ENCODE measurements at regions not wholly inside any gene's neighbourhood (a gene's known extent, or its start where the extent isn't known, plus 50 kb on each side); places are given as distances from the start of the nearest gene placed in this dataset.

DNA sequence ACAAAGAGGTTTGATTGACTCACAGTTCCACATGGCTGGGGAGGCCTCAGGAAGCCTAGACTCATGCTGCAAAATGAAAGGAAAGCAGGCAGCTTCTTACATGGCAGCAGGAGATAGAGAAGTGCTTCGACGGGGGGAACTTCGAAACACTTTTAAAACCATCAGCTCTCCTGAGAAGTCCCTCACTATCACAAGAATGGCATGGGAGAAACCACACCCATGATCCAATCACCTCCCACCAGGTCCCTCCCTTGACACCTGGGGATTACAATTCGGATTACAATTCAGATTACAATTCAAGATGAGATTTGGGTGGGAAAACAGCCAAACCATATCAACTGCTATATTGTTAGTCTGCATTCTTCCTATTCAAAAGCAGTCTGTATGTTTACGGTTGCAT lies 322.3 kb upstream of the ISL1 start:
- H3K4me3 ChIP-seq (replicated peaks; ENCODE audit: low read depth, low read length), result no peak overlapping the region
- DNase-seq (ENCODE audit: low read depth), result no peak
- TF ChIP-seq, protein P1, sequence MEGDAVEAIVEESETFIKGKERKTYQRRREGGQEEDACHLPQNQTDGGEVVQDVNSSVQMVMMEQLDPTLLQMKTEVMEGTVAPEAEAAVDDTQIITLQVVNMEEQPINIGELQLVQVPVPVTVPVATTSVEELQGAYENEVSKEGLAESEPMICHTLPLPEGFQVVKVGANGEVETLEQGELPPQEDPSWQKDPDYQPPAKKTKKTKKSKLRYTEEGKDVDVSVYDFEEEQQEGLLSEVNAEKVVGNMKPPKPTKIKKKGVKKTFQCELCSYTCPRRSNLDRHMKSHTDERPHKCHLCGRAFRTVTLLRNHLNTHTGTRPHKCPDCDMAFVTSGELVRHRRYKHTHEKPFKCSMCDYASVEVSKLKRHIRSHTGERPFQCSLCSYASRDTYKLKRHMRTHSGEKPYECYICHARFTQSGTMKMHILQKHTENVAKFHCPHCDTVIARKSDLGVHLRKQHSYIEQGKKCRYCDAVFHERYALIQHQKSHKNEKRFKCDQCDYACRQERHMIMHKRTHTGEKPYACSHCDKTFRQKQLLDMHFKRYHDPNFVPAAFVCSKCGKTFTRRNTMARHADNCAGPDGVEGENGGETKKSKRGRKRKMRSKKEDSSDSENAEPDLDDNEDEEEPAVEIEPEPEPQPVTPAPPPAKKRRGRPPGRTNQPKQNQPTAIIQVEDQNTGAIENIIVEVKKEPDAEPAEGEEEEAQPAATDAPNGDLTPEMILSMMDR (IDR thresholded peaks at IDR 0.05; ENCODE audit: low read length, missing control alignments), result no peak

DNA sequence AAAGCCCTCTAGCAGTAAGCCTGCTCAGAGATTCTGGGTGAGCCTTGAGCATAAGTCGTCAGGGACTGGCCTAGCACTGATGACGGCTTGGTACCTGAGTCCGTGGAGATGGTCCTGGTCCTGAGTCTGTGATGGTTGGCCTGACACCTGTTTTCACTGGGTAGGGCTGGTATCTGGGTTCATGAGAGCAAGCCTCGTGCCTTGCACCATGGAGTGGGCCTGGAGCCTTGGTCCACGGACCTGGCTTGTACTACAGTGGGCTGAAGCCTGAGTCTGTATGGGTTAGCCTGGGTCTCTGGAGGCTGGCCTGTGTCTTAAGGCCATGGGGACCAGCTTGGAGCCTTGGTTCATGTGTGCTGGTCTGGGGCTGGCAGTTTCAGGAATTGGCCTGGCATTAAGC lies 310.3 kb upstream of the ISL1 start:
- TF ChIP-seq, protein P1 (IDR thresholded peaks at IDR 0.05; ENCODE audit: low read length, missing control alignments), result no peak

DNA sequence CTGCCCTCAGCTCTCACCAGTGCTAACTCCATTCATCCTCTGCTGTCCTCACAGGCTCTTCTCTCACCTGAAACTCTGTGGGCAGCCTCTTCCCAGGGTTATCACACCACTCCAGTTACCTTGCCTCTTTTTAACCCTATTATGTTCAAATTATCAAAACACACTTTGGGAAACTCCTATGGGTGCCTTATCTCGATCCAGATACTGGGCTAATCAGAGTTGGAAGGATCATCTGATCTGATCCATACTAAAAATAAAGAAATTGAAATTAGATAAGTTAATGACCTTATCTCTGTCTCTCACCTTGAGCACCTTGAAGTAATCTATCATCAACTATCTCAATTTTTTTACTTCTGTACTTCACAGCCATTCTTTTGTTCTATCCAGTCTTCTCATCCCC lies 300.5 kb upstream of the ISL1 start:
- TF ChIP-seq, protein P1 (IDR thresholded peaks at IDR 0.05; ENCODE audit: low read length, missing control alignments), result no peak
- H3K4me3 ChIP-seq (replicated peaks; ENCODE audit: low read depth, low read length), result no peak overlapping the region
- DNase-seq (ENCODE audit: low read depth), result no peak

More for the DNA sequence above, 310.3 kb upstream of the ISL1 start:
- H3K4me3 ChIP-seq (replicated peaks; ENCODE audit: low read depth, low read length), result no peak overlapping the region
- DNase-seq (ENCODE audit: low read depth), result no peak

DNA sequence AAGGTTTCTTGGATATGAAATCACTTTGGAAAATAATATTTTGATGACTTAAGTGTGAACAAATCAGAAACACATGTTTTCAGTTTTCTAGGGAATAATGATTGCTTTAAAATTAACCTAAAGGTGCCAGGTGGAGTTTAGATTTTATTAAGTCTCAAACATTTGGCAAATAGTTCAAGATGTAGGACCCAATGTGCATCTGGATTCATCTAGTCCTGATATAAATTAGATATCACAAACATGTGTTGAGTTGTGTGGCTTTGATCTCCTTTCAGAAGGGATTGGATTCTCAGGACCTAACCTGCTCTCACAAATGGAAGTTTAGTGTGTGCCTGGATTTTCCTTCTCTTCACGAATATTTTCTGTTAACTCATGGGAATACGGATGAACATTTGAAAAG lies 291.4 kb upstream of the ISL1 start:
- TF ChIP-seq, protein P1 (IDR thresholded peaks at IDR 0.05; ENCODE audit: low read length, missing control alignments), result no peak
- DNase-seq (ENCODE audit: low read depth), result no peak
- no peak overlapping the region for H3K4me3 ChIP-seq (replicated peaks; ENCODE audit: low read depth, low read length)

DNA sequence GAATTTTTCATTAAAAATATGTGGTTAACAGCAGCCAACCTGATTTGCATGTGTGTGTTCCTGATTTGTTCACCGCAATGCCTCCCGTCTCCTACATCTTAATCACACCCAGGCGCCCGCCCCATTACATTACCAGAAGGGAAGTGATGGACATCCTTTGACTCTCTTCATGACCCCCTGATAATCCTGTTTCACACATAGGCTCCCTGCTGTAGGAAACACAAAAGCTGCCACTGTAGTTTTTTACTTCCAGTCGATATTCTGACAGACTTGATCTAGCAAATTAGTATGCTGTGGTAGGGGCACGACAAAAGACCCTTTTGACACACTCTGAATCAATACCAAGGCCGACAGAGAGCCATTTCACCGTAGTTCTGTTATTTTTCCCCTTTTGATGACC lies 287.8 kb upstream of the ISL1 start:
- TF ChIP-seq, protein P1 (IDR thresholded peaks at IDR 0.05; ENCODE audit: low read length, missing control alignments), result no peak
- DNase-seq (ENCODE audit: low read depth), result no peak
- no peak overlapping the region for H3K4me3 ChIP-seq (replicated peaks; ENCODE audit: low read depth, low read length)

DNA sequence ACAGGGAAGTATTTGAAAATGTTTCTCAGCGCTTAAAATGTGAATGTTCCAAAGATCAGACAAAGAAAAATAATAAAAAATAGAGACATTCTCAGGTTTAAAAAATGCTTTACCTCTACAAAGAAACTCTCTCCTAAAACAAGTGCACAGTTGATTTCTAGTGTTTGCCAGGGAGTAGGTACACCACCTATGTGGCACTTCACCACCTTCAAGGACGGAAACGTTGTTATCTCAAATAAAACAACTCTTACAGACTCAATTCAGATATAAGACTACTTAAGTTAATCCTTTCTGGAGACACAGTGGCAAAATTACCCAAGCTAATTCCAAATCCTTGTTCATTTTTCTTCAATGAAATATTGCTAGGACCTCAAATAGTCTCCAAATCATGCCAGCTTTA lies 286.4 kb upstream of the ISL1 start:
- no peak for DNase-seq (ENCODE audit: low read depth)
- TF ChIP-seq, protein P1 (IDR thresholded peaks at IDR 0.05; ENCODE audit: low read length, missing control alignments), result no peak
- H3K4me3 ChIP-seq (replicated peaks; ENCODE audit: low read depth, low read length), result no peak overlapping the region

DNA sequence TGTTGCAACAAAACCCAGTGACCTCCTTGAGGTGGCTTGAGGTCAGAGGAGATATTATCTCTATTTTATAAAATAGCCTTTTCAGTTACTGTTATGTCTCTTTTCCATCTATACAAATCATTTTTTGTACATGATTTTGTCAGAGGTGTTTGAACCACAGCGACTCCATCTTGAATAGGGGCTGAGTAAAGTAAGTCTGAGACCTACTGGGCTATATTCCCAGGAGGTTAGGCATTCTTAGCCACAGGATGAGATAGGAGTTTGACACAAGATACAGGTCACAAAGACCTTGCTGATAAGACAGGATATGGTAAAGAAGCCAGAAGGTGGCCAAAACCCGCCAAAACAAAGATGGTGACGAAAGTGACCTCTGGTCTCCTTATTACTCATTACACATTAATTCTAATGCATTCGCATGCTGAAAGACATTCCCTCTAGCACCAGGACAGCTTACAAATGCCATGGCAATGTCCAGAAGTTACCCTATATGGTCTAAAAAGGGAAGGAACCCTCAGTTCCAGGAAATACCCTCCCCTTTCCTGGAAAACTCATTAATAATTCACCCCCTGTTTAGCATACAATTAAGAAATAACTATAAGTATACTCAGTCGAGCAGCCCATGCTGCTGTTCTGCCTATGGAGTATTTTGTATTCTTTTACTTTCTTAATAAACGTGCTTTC lies 283.9 kb upstream of the ISL1 start:
- TF ChIP-seq, protein P1 (IDR thresholded peaks at IDR 0.05; ENCODE audit: low read length, missing control alignments), result no peak
- no peak for DNase-seq (ENCODE audit: low read depth)
- H3K4me3 ChIP-seq (replicated peaks; ENCODE audit: low read depth, low read length), result no peak overlapping the region

Data from fibroblast of pulmonary artery (primary cell).